ENCODE measurements at regions not wholly inside any gene's neighbourhood (a gene's known extent, or its start where the extent isn't known, plus 50 kb on each side); places are given as distances from the start of the nearest gene placed in this dataset.

- 46% methylated on average over 2 of the region's 2 CpGs for WGBS (ENCODE audit: missing lambda C conversion rate)
- FAIRE-seq (no peak), DNase-seq (ENCODE audit: low read depth in 1 of 2, low spot score in 1 of 2) (no peak), ATAC-seq (no peak)
- CTCF ChIA-PET: no interaction called here
- H3K9me3 ChIP-seq: no peaks in the 10 kb centered on the region
- H3K4me3 ChIP-seq: no peak overlapping the region
- no peaks in the 10 kb centered on the region for H3K4me1 ChIP-seq
- TF ChIP-seq POLR2A (IDR thresholded peaks at IDR 0.05; ENCODE audit: low read length) (no peak), JUN (IDR thresholded peaks at IDR 0.05) (no peak), KDM1A (IDR thresholded peaks at IDR 0.05; ENCODE audit: low read depth) (no peak), MAZ (IDR thresholded peaks at IDR 0.05; ENCODE audit: borderline replicate concordance, low read depth, low read length) (no peak), FOXS1 (CRISPR knock-in tag; IDR thresholded peaks at IDR 0.05) (no peak), HEYL (CRISPR knock-in tag; IDR thresholded peaks at IDR 0.05) (no peak), ZC3H11A (IDR thresholded peaks at IDR 0.05) (no peak), RNF2 (IDR thresholded peaks at IDR 0.05; ENCODE audit: borderline replicate concordance, low read depth) (no peak), CBX2 (IDR thresholded peaks at IDR 0.05; ENCODE audit: borderline replicate concordance, low read depth) (no peak), FOSB (CRISPR knock-in tag; IDR thresholded peaks at IDR 0.05) (no peak), HOXB5 (CRISPR knock-in tag; IDR thresholded peaks at IDR 0.05) (no peak)
- TF ChIP-seq, protein P1, sequence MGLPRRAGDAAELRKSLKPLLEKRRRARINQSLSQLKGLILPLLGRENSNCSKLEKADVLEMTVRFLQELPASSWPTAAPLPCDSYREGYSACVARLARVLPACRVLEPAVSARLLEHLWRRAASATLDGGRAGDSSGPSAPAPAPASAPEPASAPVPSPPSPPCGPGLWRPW (IDR thresholded peaks at IDR 0.05): no peak
- TF ChIP-seq, protein P2, sequence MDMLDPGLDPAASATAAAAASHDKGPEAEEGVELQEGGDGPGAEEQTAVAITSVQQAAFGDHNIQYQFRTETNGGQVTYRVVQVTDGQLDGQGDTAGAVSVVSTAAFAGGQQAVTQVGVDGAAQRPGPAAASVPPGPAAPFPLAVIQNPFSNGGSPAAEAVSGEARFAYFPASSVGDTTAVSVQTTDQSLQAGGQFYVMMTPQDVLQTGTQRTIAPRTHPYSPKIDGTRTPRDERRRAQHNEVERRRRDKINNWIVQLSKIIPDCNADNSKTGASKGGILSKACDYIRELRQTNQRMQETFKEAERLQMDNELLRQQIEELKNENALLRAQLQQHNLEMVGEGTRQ (IDR thresholded peaks at IDR 0.05): no peak
- TF ChIP-seq, protein P3, sequence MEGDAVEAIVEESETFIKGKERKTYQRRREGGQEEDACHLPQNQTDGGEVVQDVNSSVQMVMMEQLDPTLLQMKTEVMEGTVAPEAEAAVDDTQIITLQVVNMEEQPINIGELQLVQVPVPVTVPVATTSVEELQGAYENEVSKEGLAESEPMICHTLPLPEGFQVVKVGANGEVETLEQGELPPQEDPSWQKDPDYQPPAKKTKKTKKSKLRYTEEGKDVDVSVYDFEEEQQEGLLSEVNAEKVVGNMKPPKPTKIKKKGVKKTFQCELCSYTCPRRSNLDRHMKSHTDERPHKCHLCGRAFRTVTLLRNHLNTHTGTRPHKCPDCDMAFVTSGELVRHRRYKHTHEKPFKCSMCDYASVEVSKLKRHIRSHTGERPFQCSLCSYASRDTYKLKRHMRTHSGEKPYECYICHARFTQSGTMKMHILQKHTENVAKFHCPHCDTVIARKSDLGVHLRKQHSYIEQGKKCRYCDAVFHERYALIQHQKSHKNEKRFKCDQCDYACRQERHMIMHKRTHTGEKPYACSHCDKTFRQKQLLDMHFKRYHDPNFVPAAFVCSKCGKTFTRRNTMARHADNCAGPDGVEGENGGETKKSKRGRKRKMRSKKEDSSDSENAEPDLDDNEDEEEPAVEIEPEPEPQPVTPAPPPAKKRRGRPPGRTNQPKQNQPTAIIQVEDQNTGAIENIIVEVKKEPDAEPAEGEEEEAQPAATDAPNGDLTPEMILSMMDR (IDR thresholded peaks at IDR 0.05): no peak
- POLR2A ChIA-PET: no interaction called here
- no peak overlapping the region for H3K27ac ChIP-seq
- no peak overlapping the region for H3K4me2 ChIP-seq
Measured at GRCh38 chr9:13503599-13503998, 224.1 kb upstream of the MPDZ start.

DNA sequence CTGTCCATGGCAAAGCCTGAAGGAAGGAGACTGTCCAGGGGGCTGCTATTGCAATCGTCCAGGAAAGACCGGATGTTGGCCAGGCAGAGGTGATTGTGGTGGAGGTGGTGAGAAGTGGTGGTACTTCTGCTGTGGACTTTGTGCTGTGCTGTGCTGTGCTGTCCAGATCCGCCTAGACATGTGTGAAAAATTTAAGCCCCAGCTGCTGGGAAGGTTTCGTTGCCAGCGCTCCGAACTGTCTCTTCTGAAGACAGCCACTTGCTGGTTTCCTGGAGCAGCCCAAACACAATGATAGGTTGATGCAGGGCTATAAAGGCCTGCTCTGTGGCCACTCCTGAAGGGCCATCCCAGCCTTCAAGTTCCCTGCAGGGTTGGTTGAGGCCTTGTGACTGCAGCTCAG is 223.0 kb upstream of the MPDZ start:
- DNase-seq (ENCODE audit: low read depth in 1 of 2, low spot score in 1 of 2) (no peak), ATAC-seq (no peak), FAIRE-seq (no peak)
- Histone ChIP-seq H3K4me2 (no peak overlapping the region), H3K4me3 (no peak overlapping the region), H3K4me1 (no peaks in the 10 kb centered on the region), H3K27ac (no peak overlapping the region), H3K9me3 (no peaks in the 10 kb centered on the region)
- ChIA-PET CTCF (no interaction called here), POLR2A (no interaction called here)
- TF ChIP-seq ZNF302 (CRISPR knock-in tag; IDR thresholded peaks at IDR 0.05): no peak
- TF ChIP-seq HOXA7 (CRISPR knock-in tag; IDR thresholded peaks at IDR 0.05): no peak
- 44% methylated on average over 6 of the region's 6 CpGs for WGBS (ENCODE audit: missing lambda C conversion rate)

DNA sequence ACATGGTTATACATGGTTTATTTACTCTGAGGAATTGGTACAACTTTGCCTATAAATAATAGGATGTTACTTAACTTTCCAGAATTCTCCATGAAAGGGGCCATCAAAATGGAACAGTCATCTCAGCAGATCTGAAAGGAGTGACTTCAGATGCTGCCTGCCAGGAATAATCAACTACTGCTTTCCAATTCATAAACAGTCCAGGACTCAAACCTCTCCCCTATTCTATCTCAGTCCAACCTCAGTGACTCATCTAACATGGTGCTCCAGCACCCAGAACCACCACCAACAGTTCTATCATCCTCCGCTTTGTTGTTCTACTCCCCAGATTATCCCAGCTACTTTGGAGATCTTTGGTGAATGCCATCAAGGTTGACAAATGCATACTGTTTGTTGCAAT is 221.5 kb upstream of the MPDZ start:
- CTCF ChIA-PET: interaction anchor here (1.3 kb wide), 1 partner anchor 9 kb away, joined by 5 read pairs; no protein-coding TSS in a partner anchor

More for the DNA sequence above, 221.5 kb upstream of the MPDZ start:
- FAIRE-seq: no peak
- POLR2A ChIA-PET: no interaction called here
- Histone ChIP-seq H3K4me1 (no peaks in the 10 kb centered on the region), H3K4me3 (no peak overlapping the region), H3K4me2 (no peak overlapping the region), H3K27ac (no peak overlapping the region), H3K9me3 (no peaks in the 10 kb centered on the region)
- no peak for TF ChIP-seq HOXB5 (CRISPR knock-in tag; IDR thresholded peaks at IDR 0.05)
- no peak for TF ChIP-seq ELK1 (IDR thresholded peaks at IDR 0.05; ENCODE audit: low read depth, low read length)
- TF ChIP-seq EP300 (IDR thresholded peaks at IDR 0.05): no peak
- no peak for TF ChIP-seq ESRRA (IDR thresholded peaks at IDR 0.05; ENCODE audit: borderline replicate concordance, low read length)
- no peak for TF ChIP-seq FOXS1 (CRISPR knock-in tag; IDR thresholded peaks at IDR 0.05)
- TF ChIP-seq POLR2AphosphoS2 (conservative IDR thresholded peaks at IDR 0.05; ENCODE audit: low read length): no peak
- TF ChIP-seq RAD21 (conservative IDR thresholded peaks at IDR 0.05 in 1 of 2, IDR thresholded peaks at IDR 0.05 in 1 of 2): no peak
- TF ChIP-seq EHMT2 (IDR thresholded peaks at IDR 0.05; ENCODE audit: low read depth): no peak
- no peak for TF ChIP-seq MAFK (IDR thresholded peaks at IDR 0.05; ENCODE audit: partially characterized antibody)
- no peak for TF ChIP-seq BHLHE40 (IDR thresholded peaks at IDR 0.05; ENCODE audit: low read depth, low read length)
- no peak for TF ChIP-seq CHD4 (IDR thresholded peaks at IDR 0.05; ENCODE audit: borderline replicate concordance)
- no peak for TF ChIP-seq KDM5A (IDR thresholded peaks at IDR 0.05)
- TF ChIP-seq KDM1A (IDR thresholded peaks at IDR 0.05; ENCODE audit: low read depth): no peak
- no peak for TF ChIP-seq HMGXB4 (CRISPR knock-in tag; IDR thresholded peaks at IDR 0.05; ENCODE audit: borderline replicate concordance)
- no peak for TF ChIP-seq MAZ (IDR thresholded peaks at IDR 0.05; ENCODE audit: borderline replicate concordance, low read depth, low read length)
- TF ChIP-seq SMC3 (IDR thresholded peaks at IDR 0.05): no peak
- TF ChIP-seq RNF2 (IDR thresholded peaks at IDR 0.05; ENCODE audit: borderline replicate concordance, low read depth): no peak
- TF ChIP-seq HDAC2 (IDR thresholded peaks at IDR 0.05): no peak
- ATAC-seq: no peak
- WGBS (ENCODE audit: missing lambda C conversion rate): 43% methylated on average over 1 of the region's 1 CpG
- DNase-seq (ENCODE audit: low read depth in 1 of 2, low spot score in 1 of 2): no peak

All from A549 (cell line).